NB4 (cell line): ENCODE measurements at regions not wholly inside any gene's neighbourhood (a gene's known extent, or its start where the extent isn't known, plus 50 kb on each side); places are given as distances from the start of the nearest gene placed in this dataset.

Source experiments
- MYC ChIP-seq: IDR thresholded peaks from 2 replicates; pipeline ENCODE4 v1.6.1; 2011; ENCODE audit warnings: low read depth, low read length
- POLR2A ChIP-seq: IDR thresholded peaks from 2 replicates; pipeline ENCODE4 v1.6.1; 2011; ENCODE audit warnings: mild to moderate bottlenecking; ENCODE audit not compliant: insufficient read length; ENCODE audit errors: extremely low read depth
- TF ChIP-seq, protein P1 (sequence below): IDR thresholded peaks from one replicate; pipeline ENCODE4 v1.5.1; 2012; ENCODE audit warnings: low read depth, low read length

DNA sequence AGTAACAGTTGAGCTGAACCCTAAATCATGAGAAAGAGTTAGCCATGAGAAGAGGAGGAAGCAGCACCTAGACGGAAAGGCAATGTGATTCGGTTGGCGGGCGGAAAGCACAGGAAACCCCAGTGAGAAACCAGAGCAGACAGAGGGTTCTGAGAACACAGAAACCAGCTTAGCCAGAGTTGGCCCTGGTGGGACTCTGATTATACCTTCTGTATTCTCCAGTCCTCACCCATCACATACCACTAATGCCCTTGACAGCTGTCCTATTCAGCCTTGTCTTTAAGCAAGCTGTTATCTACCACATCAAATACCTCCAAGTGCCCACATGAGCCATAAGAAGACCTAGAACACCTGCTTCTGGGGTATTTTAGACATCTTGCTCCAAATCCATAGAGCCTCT lies 58.9 kb upstream of the LRRC1 start:
- TF ChIP-seq, protein P1, sequence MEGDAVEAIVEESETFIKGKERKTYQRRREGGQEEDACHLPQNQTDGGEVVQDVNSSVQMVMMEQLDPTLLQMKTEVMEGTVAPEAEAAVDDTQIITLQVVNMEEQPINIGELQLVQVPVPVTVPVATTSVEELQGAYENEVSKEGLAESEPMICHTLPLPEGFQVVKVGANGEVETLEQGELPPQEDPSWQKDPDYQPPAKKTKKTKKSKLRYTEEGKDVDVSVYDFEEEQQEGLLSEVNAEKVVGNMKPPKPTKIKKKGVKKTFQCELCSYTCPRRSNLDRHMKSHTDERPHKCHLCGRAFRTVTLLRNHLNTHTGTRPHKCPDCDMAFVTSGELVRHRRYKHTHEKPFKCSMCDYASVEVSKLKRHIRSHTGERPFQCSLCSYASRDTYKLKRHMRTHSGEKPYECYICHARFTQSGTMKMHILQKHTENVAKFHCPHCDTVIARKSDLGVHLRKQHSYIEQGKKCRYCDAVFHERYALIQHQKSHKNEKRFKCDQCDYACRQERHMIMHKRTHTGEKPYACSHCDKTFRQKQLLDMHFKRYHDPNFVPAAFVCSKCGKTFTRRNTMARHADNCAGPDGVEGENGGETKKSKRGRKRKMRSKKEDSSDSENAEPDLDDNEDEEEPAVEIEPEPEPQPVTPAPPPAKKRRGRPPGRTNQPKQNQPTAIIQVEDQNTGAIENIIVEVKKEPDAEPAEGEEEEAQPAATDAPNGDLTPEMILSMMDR, result no peak
- TF ChIP-seq POLR2A (no peak), MYC (no peak)
